ENCODE measurements at regions not wholly inside any gene's neighbourhood (a gene's known extent, or its start where the extent isn't known, plus 50 kb on each side); places are given as distances from the start of the nearest gene placed in this dataset.

DNA sequence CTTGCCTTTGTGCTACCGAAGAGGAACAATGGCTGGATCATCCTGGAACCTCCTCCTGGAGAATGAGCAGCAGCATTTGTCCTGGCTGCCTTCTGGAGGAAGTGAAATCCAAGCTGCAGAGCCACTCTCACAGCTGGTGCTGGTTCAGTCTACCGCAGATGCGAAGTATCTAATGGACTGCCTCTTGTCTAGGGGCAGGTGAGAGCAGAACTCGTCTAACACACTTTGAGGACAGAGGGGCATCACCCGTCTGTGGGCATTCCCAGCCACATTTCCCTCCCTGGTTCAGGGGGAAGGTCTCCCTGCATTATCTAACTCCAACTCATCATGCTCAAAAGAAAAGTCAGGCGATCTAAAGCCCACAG is 338.2 kb upstream of the GATB start:
- Histone ChIP-seq H3K4me3 (no peak overlapping the region), H3K36me3 (ENCODE audit: low read depth) (no peaks in the 10 kb centered on the region), H3K9me3 (no peaks in the 10 kb centered on the region), H3K4me1 (ENCODE audit: low read depth) (peaks cover 11% of the 10 kb centered on the region)
- intact Hi-C loops (cut with DNase I, micrococcal nuclease) = no loop called here
- TF ChIP-seq, protein P1, sequence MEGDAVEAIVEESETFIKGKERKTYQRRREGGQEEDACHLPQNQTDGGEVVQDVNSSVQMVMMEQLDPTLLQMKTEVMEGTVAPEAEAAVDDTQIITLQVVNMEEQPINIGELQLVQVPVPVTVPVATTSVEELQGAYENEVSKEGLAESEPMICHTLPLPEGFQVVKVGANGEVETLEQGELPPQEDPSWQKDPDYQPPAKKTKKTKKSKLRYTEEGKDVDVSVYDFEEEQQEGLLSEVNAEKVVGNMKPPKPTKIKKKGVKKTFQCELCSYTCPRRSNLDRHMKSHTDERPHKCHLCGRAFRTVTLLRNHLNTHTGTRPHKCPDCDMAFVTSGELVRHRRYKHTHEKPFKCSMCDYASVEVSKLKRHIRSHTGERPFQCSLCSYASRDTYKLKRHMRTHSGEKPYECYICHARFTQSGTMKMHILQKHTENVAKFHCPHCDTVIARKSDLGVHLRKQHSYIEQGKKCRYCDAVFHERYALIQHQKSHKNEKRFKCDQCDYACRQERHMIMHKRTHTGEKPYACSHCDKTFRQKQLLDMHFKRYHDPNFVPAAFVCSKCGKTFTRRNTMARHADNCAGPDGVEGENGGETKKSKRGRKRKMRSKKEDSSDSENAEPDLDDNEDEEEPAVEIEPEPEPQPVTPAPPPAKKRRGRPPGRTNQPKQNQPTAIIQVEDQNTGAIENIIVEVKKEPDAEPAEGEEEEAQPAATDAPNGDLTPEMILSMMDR (IDR thresholded peaks at IDR 0.05) = no peak
- no peak for ATAC-seq
- DNase-seq = no peak

DNA sequence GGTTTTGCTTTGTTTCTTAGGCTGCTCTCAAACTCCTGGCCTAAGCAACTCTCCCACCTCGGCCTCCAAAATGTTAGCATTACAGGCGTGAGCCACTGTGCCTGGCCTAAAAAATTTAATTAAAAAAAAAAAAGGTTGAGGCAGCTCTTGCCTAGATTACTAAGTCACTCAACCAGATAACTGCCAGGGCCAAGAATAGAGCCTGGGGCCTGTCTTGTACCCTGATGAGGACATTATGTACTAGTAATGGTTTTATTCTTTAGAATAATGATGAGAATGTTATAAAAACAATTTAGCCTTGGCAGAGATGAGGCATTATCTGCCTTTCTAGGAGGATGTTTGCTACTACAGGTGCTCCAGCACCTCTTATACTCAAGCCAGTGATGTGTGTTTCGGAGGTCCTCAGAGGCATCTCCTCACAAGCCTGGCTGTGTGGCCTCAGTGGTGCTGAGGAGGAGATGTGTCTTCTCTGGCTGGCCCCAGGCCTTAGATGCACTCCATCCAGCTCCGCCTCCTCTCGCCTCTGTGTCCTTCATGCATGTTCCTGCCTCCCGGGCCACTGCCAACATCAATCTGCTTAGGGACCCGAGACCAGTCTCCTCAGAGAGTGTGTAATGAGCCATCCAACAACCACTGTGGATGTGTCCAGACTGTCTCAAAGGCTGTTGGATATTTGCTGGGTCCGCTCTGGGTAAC is 337.7 kb upstream of the GATB start:
- DNase-seq (no peak), ATAC-seq (no peak)
- H3K36me3 ChIP-seq (ENCODE audit: low read depth) = no peaks in the 10 kb centered on the region
- TF ChIP-seq, protein P1 (IDR thresholded peaks at IDR 0.05) = no peak
- no peak overlapping the region for H3K4me3 ChIP-seq
- no peaks in the 10 kb centered on the region for H3K9me3 ChIP-seq
- intact Hi-C loops (cut with DNase I, micrococcal nuclease) = no loop called here
- H3K4me1 ChIP-seq (ENCODE audit: low read depth) = peaks cover 11% of the 10 kb centered on the region

DNA sequence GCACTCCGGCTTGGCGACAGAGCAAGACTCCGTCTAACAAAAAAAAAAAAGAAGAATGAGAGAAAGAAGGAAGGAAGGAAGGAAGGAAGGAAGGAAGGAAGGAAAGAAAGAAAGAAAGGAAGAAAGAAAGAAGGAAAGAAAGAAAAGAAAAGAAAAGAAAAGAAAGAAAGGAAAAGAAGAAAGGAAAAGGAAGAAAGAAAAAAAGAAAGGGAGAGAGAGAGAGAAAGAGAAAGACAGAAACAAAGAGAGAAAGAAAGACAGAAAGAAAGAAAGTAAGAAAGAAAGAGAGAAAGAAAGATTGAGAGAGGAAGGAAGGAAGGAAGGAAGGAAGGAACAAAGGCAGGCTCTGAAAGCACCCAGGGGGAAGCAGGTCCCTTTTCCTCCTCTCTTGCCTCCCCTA is 336.6 kb upstream of the GATB start:
- H3K4me1 ChIP-seq (ENCODE audit: low read depth) = peaks cover 11% of the 10 kb centered on the region
- TF ChIP-seq, protein P1 (IDR thresholded peaks at IDR 0.05) = no peak
- no peaks in the 10 kb centered on the region for H3K36me3 ChIP-seq (ENCODE audit: low read depth)
- intact Hi-C loops (cut with DNase I, micrococcal nuclease) = no loop called here
- DNase-seq = no peak
- H3K9me3 ChIP-seq = no peaks in the 10 kb centered on the region
- ATAC-seq = no peak
- H3K4me3 ChIP-seq = no peak overlapping the region

DNA sequence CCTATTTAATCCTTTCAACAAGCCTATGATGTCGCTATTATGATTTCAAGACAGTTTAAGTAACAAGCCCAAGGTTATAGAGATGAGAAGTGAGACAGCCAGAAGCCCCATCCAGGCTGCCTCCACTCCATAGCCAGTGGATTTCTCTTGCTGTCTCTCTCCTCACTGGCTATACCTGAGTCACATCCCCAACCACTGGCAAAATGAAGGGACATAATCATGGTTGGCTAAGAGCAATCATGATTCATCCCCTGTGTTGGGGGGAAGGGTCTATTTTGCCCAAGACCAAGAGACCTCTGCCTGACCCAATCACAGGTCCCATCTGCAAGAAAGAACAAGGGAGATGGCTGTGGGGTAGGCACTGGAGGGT is 334.9 kb upstream of the GATB start:
- Histone ChIP-seq H3K4me1 (ENCODE audit: low read depth) (peaks cover 11% of the 10 kb centered on the region), H3K36me3 (ENCODE audit: low read depth) (no peaks in the 10 kb centered on the region), H3K9me3 (no peaks in the 10 kb centered on the region), H3K4me3 (no peak overlapping the region)
- DNase-seq (no peak), ATAC-seq (no peak)
- intact Hi-C loops (cut with DNase I, micrococcal nuclease) = no loop called here
- TF ChIP-seq, protein P1 (IDR thresholded peaks at IDR 0.05) = no peak

DNA sequence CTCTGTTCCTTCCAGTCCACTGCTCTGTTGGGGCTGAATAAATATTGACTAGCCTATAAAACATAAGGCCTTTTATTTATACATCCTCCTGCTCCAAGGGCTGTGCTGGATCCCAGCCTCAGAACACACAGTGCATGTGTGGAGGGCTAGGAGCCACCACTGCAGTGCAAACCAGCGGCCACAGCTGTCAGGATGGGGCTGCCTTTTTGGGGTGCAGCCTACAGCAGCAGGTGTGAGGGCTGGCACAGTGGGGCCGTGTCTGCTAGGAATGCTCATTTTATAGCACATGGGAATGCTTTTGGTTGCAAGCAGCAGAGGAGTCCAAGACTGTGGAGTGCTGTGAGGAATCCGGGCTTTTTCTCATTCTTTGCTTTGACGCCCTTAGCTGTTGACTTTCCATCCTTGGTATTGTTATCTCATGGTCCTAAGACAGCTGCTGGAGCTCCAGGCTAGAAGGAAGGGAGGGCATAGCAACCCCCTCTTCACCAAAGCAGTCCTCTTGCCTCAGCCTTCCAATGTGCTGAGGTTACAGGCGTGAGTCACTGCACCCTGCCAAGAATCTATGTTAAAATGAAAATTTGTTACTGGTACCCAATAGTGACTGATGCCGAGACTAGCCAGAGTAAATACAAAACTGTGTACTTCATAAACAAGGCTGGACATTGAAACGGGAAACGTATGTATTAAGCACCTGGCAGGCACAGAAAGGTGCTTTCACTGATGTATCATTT is 334.3 kb upstream of the GATB start:
- H3K4me1 ChIP-seq (ENCODE audit: low read depth) = peaks cover 11% of the 10 kb centered on the region
- no peaks in the 10 kb centered on the region for H3K9me3 ChIP-seq
- TF ChIP-seq, protein P1 (IDR thresholded peaks at IDR 0.05) = no peak
- no peaks in the 10 kb centered on the region for H3K36me3 ChIP-seq (ENCODE audit: low read depth)
- peak; percentile 87 for ATAC-seq
- intact Hi-C loops (cut with DNase I, micrococcal nuclease) = no loop called here
- DNase-seq = peak in 2 of 3 donors; percentile 11 to 38
- H3K4me3 ChIP-seq = no peak overlapping the region
